ENCODE measurements at regions not wholly inside any gene's neighbourhood (a gene's known extent, or its start where the extent isn't known, plus 50 kb on each side); places are given as distances from the start of the nearest gene placed in this dataset.
A peak's percentile ranks its signal among the peaks of the same experiment; 100 is the strongest.

DNA sequence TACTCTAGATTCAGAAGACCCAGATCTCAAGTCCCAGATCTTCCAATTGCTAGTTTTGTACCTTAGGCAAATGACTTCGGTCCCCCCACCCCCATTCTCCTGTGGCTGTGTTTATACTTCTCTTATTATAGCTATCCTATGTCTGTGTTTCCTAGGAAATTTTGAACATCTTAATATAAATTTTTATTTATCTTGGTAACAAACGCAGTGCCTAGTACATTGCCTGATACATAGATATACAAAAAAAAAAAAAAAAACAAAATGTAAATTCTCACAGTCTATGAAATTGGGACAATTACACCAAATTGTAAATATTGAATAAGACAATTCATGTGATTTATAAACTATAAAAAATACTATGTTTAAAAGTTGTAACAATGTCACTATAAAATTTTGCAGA, 84.1 kb upstream of the SLC44A3 start:
- Mint-ChIP-seq H3K27ac (no peak overlapping the region), H3K4me1 (no peaks in the 10 kb centered on the region), H3K36me3 (no peaks in the 10 kb centered on the region), H3K27me3 (ENCODE audit: insufficient read depth, low read depth) (peaks cover 2% of the 10 kb centered on the region), H3K9me3 (no peaks in the 10 kb centered on the region), H3K4me3 (no peak overlapping the region)
- Histone ChIP-seq H2AFZ (replicated peaks) (no peak overlapping the region), H3K4me1 (no peaks in the 10 kb centered on the region), H3F3A (ENCODE audit: low read depth) (no peaks in the 10 kb centered on the region), H3K27ac (no peak overlapping the region), H3K27me3 (no peaks in the 10 kb centered on the region), H4K20me1 (ENCODE audit: low read depth) (no peaks in the 10 kb centered on the region), H3K79me2 (ENCODE audit: low read depth) (no peaks in the 10 kb centered on the region), H3K4me3 (no peak overlapping the region), H3K4me2 (no peak overlapping the region), H3K9ac (no peak overlapping the region), H3K9me3 (ENCODE audit: low read depth) (no peaks in the 10 kb centered on the region), H3K36me3 (no peaks in the 10 kb centered on the region)
- TF ChIP-seq, protein P1, sequence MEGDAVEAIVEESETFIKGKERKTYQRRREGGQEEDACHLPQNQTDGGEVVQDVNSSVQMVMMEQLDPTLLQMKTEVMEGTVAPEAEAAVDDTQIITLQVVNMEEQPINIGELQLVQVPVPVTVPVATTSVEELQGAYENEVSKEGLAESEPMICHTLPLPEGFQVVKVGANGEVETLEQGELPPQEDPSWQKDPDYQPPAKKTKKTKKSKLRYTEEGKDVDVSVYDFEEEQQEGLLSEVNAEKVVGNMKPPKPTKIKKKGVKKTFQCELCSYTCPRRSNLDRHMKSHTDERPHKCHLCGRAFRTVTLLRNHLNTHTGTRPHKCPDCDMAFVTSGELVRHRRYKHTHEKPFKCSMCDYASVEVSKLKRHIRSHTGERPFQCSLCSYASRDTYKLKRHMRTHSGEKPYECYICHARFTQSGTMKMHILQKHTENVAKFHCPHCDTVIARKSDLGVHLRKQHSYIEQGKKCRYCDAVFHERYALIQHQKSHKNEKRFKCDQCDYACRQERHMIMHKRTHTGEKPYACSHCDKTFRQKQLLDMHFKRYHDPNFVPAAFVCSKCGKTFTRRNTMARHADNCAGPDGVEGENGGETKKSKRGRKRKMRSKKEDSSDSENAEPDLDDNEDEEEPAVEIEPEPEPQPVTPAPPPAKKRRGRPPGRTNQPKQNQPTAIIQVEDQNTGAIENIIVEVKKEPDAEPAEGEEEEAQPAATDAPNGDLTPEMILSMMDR (IDR thresholded peaks at IDR 0.05) = no peak
- TF ChIP-seq EZH2phosphoT487 (IDR thresholded peaks at IDR 0.05) (no peak), EZH2 (IDR thresholded peaks at IDR 0.05) (no peak)
- DNase-seq (ENCODE audit: low spot score) = no peak

DNA sequence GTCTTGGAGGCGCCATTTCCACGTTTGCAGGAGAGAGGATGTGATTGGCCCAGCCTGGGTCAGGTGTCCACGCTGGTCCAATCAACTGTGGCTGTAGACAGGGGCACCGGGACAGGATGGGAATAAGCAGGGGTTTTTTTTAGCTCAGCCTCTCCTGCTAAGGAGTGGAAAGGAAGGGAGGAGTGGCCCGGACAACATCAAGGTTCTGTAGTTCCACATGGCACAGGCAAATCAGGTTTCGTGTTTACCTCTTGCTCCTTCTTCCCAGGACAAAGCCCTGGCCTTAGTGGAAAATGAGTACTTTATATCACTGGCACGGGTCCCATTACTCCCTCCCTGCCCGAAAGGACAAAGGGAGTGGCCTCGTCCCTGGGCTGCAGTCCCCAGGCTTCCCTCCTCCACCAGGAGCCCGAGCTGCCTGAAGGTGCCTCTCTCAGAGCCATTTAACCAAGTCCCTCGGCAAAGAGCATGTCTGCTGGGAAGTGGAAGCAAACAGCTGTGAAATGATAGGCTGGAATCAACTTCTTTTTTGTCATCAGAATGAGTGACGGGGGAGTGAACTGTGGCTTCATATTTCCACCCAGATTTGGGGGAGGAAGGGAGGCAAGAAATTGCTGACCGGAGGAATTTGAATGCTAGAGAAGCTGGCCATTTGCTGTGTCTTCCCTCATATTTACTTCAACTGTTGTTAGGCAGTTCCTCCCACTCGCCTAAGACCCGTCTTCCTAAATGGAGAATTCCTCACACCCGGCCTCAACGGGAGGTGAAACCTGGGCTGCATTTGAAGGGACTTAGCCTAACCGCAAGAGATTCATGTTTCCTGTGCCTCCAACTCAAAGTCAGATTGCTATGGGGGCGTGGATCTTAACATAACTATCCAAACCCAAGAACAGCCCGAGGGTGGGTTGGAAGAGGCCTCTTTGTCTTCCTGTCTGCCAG, 84.9 kb upstream of the SLC44A3 start:
- Mint-ChIP-seq H3K27me3 (ENCODE audit: insufficient read depth, low read depth) (peaks cover 2% of the 10 kb centered on the region), H3K27ac (no peak overlapping the region), H3K4me1 (no peaks in the 10 kb centered on the region), H3K36me3 (no peaks in the 10 kb centered on the region), H3K4me3 (no peak overlapping the region), H3K9me3 (no peaks in the 10 kb centered on the region)
- no peak overlapping the region for H3K9ac ChIP-seq
- no peak overlapping the region for H3K4me2 ChIP-seq
- H3K27me3 ChIP-seq = no peaks in the 10 kb centered on the region
- no peaks in the 10 kb centered on the region for H3F3A ChIP-seq (ENCODE audit: low read depth)
- no peaks in the 10 kb centered on the region for H3K79me2 ChIP-seq (ENCODE audit: low read depth)
- TF ChIP-seq, protein P1 (IDR thresholded peaks at IDR 0.05) = no peak
- no peak for TF ChIP-seq EZH2 (IDR thresholded peaks at IDR 0.05)
- TF ChIP-seq EZH2phosphoT487 (IDR thresholded peaks at IDR 0.05) = no peak
- H3K4me1 ChIP-seq = no peaks in the 10 kb centered on the region
- H3K4me3 ChIP-seq = no peak overlapping the region
- no peaks in the 10 kb centered on the region for H4K20me1 ChIP-seq (ENCODE audit: low read depth)
- no peak for DNase-seq (ENCODE audit: low spot score)
- H2AFZ ChIP-seq (replicated peaks) = peak overlapping the region; percentile 86
- no peaks in the 10 kb centered on the region for H3K36me3 ChIP-seq
- H3K9me3 ChIP-seq (ENCODE audit: low read depth) = no peaks in the 10 kb centered on the region
- no peak overlapping the region for H3K27ac ChIP-seq

DNA sequence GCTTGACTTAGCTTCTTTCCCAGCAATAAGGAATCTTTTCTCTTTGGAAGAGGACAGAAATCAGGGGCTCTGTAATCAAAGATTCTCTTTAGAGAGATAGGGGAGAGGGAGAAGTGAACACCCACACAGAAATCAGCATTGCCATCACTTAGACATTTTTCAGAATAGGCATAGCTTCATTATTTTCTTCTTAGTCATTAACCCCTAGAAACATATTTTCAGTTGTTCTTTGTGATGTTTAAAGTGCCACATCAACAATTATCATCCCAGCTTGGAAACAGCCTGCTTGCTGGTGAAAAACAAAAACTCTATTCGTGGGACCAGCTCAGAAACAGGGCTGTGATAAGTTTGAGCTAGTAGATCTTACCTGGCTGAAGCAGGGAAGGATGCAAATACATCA, 88.3 kb upstream of the SLC44A3 start:
- Histone ChIP-seq H3K9me3 (ENCODE audit: low read depth) (no peaks in the 10 kb centered on the region), H3K27ac (no peak overlapping the region), H3K4me2 (no peak overlapping the region), H3K4me3 (no peak overlapping the region), H3K27me3 (no peaks in the 10 kb centered on the region), H4K20me1 (ENCODE audit: low read depth) (no peaks in the 10 kb centered on the region), H3F3A (ENCODE audit: low read depth) (no peaks in the 10 kb centered on the region), H2AFZ (replicated peaks) (no peak overlapping the region), H3K4me1 (no peaks in the 10 kb centered on the region), H3K9ac (no peak overlapping the region), H3K36me3 (no peaks in the 10 kb centered on the region), H3K79me2 (ENCODE audit: low read depth) (no peaks in the 10 kb centered on the region)
- Mint-ChIP-seq H3K4me1 (no peaks in the 10 kb centered on the region), H3K27me3 (ENCODE audit: insufficient read depth, low read depth) (peaks cover 2% of the 10 kb centered on the region), H3K27ac (no peak overlapping the region), H3K4me3 (no peak overlapping the region), H3K9me3 (peaks cover 2% of the 10 kb centered on the region), H3K36me3 (no peaks in the 10 kb centered on the region)
- DNase-seq (ENCODE audit: low spot score) = no peak
- no peak for TF ChIP-seq EZH2phosphoT487 (IDR thresholded peaks at IDR 0.05)
- TF ChIP-seq EZH2 (IDR thresholded peaks at IDR 0.05) = no peak
- TF ChIP-seq, protein P1 (IDR thresholded peaks at IDR 0.05) = no peak
